ACC112 (cell line): ENCODE measurements at regions not wholly inside any gene's neighbourhood (a gene's known extent, or its start where the extent isn't known, plus 50 kb on each side); places are given as distances from the start of the nearest gene placed in this dataset.
"Not testable (repeated sequence)": the region's sequence is repeated elsewhere in the genome, so short reads cannot be mapped to it uniquely, and the experiment has no call there.

Experiments used
- H2AFZ ChIP-seq: fragments of 200-600 bp; sonication (generic); one replicate; pipeline ENCODE4 v1.6.0; 2017; ENCODE audit warnings: antibody characterized with exemption, low read length; ENCODE audit not compliant: unreplicated experiment
- H3K27ac ChIP-seq: fragments of 200-600 bp; sonication (generic); 2 replicates; pipeline ENCODE4 v1.5.1; 2014; ENCODE audit warnings: low read depth, mild to moderate bottlenecking, antibody characterized with exemption, low read length, moderate library complexity
- H3K27me3 ChIP-seq: fragments of 200-600 bp; sonication (generic); 2 replicates; pipeline ENCODE4 v1.6.1; 2014; ENCODE audit warnings: mild to moderate bottlenecking, antibody characterized with exemption, low read length, moderate library complexity, mixed read lengths; ENCODE audit not compliant: insufficient read depth
- H3K36me3 ChIP-seq: fragments of 200-600 bp; sonication (generic); 2 replicates; pipeline ENCODE4 v1.6.1; 2016; ENCODE audit warnings: mild to moderate bottlenecking, antibody characterized with exemption, low read length, moderate library complexity, mixed read lengths; ENCODE audit not compliant: insufficient read depth
- H3K4me1 ChIP-seq: fragments of 200-600 bp; sonication (generic); one replicate; pipeline ENCODE4 v1.6.1; 2016; ENCODE audit warnings: low read length, mixed read lengths; ENCODE audit not compliant: insufficient read depth, unreplicated experiment, control insufficient read depth
- H3K4me3 ChIP-seq: fragments of 200-600 bp; sonication (generic); 2 replicates; pipeline ENCODE4 v1.5.1; 2014; ENCODE audit warnings: mild to moderate bottlenecking, low read depth, low read length
- H3K79me2 ChIP-seq: fragments of 200-600 bp; sonication (generic); one replicate; pipeline ENCODE4 v1.6.0; 2016; ENCODE audit warnings: low read length; ENCODE audit not compliant: control insufficient read depth, unreplicated experiment, insufficient read depth

DNA sequence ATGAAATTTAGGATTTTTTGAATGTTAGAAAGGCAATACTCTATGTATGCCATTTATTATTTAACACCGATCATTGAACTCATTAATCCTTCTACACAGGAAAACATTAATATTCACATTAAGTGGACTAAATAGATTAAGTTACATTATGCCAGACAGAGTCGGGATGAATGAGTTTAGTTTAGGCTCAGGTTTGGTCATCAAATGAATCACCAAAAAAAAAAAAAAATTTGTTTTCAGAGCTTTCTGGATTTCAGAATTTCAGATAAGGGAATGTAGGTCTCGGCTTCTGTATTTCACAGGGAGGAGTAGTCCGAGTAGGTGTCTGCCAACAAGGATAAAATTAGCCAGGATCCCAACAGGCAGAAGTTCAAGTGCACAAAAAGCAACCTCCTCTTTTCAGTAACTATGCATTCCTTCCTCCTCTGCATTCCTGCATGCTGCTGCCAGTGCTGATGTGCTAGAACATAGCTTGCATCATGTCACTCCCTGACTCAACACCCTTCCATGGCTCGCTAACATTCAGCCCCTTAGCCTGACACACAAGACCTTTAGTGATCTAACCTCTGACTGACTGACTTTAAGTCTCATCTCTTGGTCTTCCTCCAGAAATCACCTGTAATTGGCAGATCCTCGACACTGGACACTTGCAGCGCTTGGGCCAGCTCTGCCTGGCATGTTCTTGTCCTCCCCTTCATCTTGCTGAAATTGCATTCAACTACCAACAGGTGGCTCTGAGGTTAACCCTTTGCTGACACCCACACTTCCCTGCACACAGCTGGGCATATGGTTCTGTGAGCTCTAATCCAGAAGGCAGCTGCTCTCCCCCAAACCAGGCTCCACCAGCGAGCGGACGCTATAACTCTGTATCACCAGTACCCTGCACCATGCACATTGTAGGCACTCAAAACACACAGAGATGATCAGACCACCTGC, 145.4 kb upstream of the PROK2 start:
- Histone ChIP-seq H3K27ac (no peak overlapping the region), H2AFZ (no peak overlapping the region), H3K4me3 (no peak overlapping the region), H3K79me2 (no peaks in the 10 kb centered on the region), H3K27me3 (peaks cover 35% of the 10 kb centered on the region), H3K36me3 (no peaks in the 10 kb centered on the region), H3K4me1 (no peaks in the 10 kb centered on the region)

DNA sequence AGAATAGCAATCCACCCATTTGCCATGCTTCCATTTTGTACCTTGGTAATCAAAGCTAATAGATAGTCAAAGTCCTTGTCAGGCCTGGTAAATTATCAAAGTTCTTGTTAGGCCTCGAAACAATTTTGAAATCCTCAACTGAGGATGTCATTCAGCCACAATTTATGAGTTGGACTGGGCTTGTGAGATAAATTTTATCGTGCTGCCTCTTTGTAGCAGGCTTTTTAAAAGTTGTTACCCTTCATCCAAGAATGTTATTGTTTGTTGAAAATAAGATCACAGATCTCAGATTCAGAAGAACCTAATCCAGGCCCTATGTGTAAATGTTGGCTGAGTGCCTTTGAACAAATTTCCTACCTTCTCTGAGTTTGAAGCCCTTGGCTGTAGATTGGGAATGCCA, 143.3 kb upstream of the PROK2 start:
- Histone ChIP-seq H2AFZ (no peak overlapping the region), H3K4me1 (no peaks in the 10 kb centered on the region), H3K79me2 (no peaks in the 10 kb centered on the region), H3K36me3 (no peaks in the 10 kb centered on the region), H3K27me3 (peaks cover 28% of the 10 kb centered on the region), H3K27ac (no peak overlapping the region), H3K4me3 (no peak overlapping the region)

DNA sequence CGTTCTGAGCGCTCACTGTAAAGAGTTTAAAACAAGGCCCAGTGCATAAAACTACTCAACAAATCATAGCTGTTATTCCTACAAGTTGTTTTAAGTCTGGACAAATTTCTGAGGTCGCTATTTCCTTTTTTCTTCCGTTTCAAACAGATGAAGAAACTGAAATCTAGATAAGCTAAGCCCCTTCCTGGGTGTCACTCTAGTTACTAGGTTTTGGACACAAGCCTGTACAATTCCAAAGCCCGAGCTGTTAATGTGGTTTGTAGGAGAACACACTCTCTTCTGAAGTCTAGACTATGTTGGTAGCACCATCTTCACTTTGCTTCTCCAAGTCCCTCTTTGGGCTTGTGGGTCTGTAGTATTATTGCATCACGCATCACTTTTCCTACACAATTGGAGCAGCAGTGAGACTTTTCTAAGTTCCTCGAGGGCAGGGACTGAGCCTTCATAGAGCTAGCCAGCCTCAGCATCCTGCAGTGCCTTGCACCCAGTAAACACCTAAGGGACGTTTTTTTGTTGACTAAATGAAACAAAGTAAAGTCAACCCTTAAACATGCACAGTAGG, 142.6 kb upstream of the PROK2 start:
- H3K79me2 ChIP-seq, result no peaks in the 10 kb centered on the region
- H3K4me3 ChIP-seq, result no peak overlapping the region
- H3K27me3 ChIP-seq, result peaks cover 28% of the 10 kb centered on the region; the same call in 1 of the 2 replicates
- no peaks in the 10 kb centered on the region for H3K4me1 ChIP-seq
- no peaks in the 10 kb centered on the region for H3K36me3 ChIP-seq
- no peak overlapping the region for H3K27ac ChIP-seq
- no peak overlapping the region for H2AFZ ChIP-seq

DNA sequence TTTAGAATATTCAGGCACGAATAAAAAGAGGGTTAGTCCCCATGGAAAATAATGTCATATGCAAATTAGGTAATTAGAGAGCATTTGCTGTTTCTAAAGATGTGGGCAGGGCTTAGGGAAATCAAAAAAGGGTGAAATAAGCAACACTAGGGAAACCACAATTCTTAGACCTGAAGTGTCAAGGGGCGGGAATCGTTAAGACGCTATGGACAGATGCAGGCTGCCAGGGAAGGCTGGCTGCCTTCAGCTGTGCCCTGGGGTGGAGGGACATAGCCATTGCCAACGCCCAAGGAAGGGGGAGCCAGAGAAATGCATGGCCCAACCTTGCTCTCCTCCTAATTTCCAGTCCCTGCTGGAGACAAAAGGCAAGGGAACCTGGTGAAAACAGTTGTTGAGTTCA, 141.7 kb upstream of the PROK2 start:
- no peaks in the 10 kb centered on the region for H3K79me2 ChIP-seq
- no peak overlapping the region for H3K4me3 ChIP-seq
- no peaks in the 10 kb centered on the region for H3K36me3 ChIP-seq
- no peak overlapping the region for H3K27ac ChIP-seq
- H3K27me3 ChIP-seq, result peaks cover 30% of the 10 kb centered on the region
- no peaks in the 10 kb centered on the region for H3K4me1 ChIP-seq
- H2AFZ ChIP-seq, result no peak overlapping the region

DNA sequence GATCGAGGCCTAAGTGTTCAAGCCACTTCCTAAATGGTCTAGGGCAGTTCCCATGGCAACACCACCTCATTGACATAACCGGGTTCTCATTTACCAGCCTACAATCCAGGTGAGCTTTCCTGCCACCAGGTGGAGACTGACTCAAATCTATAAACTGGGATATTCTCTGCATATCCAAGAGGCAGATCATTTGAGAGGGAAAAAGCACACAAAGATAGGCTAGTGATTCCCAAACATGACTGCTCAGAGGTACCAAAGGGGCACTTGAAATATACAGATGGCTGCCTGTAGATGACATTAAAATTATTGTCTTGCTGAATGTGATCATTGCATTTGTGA, 141.3 kb upstream of the PROK2 start:
- peaks cover 34% of the 10 kb centered on the region for H3K27me3 ChIP-seq
- no peak overlapping the region for H2AFZ ChIP-seq
- H3K4me1 ChIP-seq, result no peaks in the 10 kb centered on the region
- no peak overlapping the region for H3K27ac ChIP-seq
- no peak overlapping the region for H3K4me3 ChIP-seq
- H3K79me2 ChIP-seq, result no peaks in the 10 kb centered on the region
- no peaks in the 10 kb centered on the region for H3K36me3 ChIP-seq

DNA sequence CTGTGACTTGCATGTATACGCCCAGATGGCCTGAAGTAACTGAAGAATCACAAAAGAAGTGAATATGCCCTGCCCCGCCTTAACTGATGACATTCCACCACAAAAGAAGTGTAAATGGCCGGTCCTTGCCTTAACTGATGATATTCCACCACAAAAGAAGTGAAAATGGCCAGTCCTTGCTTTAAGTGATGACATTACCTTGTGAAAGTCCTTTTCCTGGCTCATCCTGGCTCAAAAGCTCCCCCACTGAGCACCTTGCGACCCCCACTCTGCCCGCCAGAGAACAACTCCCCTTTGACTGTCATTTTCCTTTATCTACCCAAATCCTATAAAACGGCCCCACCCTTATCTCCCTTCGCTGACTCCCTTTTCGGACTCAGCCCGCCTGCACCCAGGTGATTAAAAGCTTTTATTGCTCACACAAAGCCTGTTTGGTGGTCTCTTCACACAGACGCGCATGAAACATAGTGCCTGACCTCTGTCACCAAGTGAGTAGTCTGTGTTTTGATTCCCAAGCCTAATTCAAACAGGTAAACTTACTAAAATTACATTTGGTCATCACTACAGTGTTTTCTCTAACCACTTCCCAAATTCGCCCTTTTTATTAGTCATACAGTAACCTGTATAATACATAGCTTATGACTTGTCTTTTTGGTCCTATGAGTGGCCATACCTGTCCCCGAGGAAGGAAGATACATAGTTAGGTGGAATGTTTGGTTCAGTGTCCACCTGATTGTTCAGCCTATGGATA, 140.7 kb upstream of the PROK2 start:
- not testable (repeated sequence) for H2AFZ ChIP-seq, H3K4me1 ChIP-seq, H3K4me3 ChIP-seq, H3K79me2 ChIP-seq, H3K27ac ChIP-seq, H3K36me3 ChIP-seq
- H3K27me3 ChIP-seq, result peaks cover 39% of the 10 kb centered on the region

DNA sequence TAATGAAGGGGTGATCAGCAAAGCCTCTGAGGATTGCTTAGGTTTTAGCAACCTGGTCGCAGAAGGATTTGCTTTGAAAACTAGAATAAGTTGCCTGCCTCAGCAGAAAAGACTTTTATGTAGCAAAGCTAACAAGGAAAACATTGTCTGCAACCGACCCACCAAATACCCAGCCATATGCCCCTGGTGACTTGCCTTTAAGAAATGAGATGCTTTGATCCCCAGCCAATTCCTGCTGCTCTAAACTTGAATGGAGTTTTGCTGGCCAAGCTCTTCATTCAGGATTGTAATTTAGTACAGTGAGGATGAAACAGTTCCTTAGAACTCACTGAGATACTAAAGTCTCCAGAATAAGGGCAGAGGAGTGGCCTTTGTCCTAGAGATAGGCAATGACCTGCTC, 139.8 kb upstream of the PROK2 start:
- H2AFZ ChIP-seq, result no peak overlapping the region
- H3K27ac ChIP-seq, result no peak overlapping the region
- no peak overlapping the region for H3K4me3 ChIP-seq
- peaks cover 49% of the 10 kb centered on the region for H3K27me3 ChIP-seq
- H3K36me3 ChIP-seq, result no peaks in the 10 kb centered on the region
- no peaks in the 10 kb centered on the region for H3K79me2 ChIP-seq
- H3K4me1 ChIP-seq, result no peaks in the 10 kb centered on the region

DNA sequence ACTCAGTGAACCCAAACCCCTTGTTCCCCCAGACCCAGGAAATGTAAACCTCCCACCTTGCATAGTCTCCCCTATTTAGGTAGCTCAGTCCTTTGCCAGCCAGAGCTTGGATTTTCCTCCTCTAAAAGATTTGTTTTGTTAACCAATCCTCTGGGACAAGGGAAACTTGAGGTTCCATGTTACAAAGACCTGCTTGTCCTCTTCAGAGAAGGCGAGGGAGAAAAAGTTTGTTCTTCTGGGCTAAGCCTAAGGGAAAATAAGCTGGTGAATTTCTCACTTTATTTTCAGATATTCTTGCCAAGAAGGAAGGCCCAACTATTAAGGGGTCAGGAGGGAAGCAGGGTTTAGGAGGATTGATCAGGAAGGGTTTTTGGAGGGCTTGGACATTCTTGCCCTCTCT, 136.1 kb upstream of the PROK2 start:
- Histone ChIP-seq H3K27ac (no peak overlapping the region), H3K27me3 (peaks cover 64% of the 10 kb centered on the region), H3K36me3 (no peaks in the 10 kb centered on the region), H3K4me3 (no peak overlapping the region), H2AFZ (no peak overlapping the region), H3K79me2 (no peaks in the 10 kb centered on the region), H3K4me1 (no peaks in the 10 kb centered on the region)

DNA sequence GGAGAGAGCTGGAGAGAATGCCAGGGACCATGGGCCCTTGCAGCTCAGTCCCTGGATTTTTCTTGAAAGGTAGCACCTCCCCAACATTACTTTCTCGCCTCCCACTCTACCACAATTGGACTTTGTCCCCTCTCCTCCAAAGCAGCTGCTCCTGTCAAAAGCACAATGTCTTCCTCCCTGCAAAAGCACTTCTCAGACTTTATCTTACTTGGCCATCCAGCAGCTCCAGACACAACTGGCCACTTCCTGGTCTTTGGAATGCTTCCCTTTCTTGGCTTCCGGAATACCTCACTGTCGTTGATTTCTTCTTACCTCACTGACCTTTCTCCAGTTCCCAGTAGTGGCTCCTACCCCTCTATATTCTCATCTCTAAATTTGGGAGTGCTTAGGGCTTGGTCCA, 134.6 kb upstream of the PROK2 start:
- H3K27ac ChIP-seq, result no peak overlapping the region
- H3K36me3 ChIP-seq, result no peaks in the 10 kb centered on the region
- H3K27me3 ChIP-seq, result peaks cover 59% of the 10 kb centered on the region
- no peak overlapping the region for H2AFZ ChIP-seq
- H3K4me1 ChIP-seq, result no peaks in the 10 kb centered on the region
- H3K4me3 ChIP-seq, result no peak overlapping the region
- no peaks in the 10 kb centered on the region for H3K79me2 ChIP-seq

DNA sequence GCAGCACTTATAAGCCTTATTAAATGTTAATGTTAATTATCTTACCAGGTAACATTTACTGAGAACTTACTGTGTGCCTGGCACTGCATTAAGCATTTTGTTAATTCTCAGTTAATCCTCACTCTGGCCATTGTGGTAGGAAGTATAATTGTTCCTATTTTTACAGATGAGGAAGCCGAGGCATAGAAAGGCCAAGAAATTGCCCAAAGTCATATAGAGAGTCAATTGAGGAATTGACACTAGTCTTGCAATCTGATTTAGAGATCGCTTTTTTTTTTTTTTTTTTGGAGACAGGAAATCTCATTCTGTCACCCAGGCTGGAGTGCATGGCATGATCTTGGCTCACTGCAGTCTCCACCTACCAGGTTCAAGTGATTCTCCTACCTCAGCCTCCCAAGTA, 132.6 kb upstream of the PROK2 start:
- Histone ChIP-seq H3K4me1 (no peaks in the 10 kb centered on the region), H3K27me3 (peaks cover 48% of the 10 kb centered on the region), H3K4me3 (no peak overlapping the region), H3K27ac (no peak overlapping the region), H3K36me3 (no peaks in the 10 kb centered on the region), H3K79me2 (no peaks in the 10 kb centered on the region), H2AFZ (no peak overlapping the region)
